Liver (tissue), 8 donors: ENCODE measurements at regions not wholly inside any gene's neighbourhood (a gene's known extent, or its start where the extent isn't known, plus 50 kb on each side); places are given as distances from the start of the nearest gene placed in this dataset.

Experiments used
- DNase-seq: peaks from one replicate; pipeline ENCODE4 v3.0.0-alpha.2; 2017; ENCODE audit warnings: low spot score
- H3K27ac ChIP-seq, 2 donors: one replicate each; pipeline ENCODE4 v1.7.0; 2013; ENCODE audit warnings: inconsistent platforms in 2 of 2, low read length in 2 of 2, control low read depth in 1 of 2, low read depth in 1 of 2, mild to moderate bottlenecking in 1 of 2
- H3K27me3 ChIP-seq, 4 donors: one replicate each; pipeline versions ENCODE4 v1.6.1 to v1.7.0; 2013; ENCODE audit warnings: low read length in 3 of 4, inconsistent platforms in 1 of 4, mild to moderate bottlenecking in 1 of 4, moderate library complexity in 1 of 4; ENCODE audit not compliant: control insufficient read depth in 4 of 4, insufficient read depth in 4 of 4
- H3K36me3 ChIP-seq, 4 donors: one replicate each; pipeline versions ENCODE4 v1.6.1 to v1.7.0; 2013; ENCODE audit warnings: low read length in 3 of 4, mild to moderate bottlenecking in 3 of 4, low read depth in 1 of 4, moderate library complexity in 1 of 4; ENCODE audit not compliant: control insufficient read depth in 4 of 4, insufficient read depth in 3 of 4
- H3K4me1 ChIP-seq, 4 donors: one replicate each; pipeline versions ENCODE4 v1.6.1 to v1.7.0; 2013; ENCODE audit warnings: low read length in 3 of 4, mild to moderate bottlenecking in 3 of 4, moderate library complexity in 1 of 4; ENCODE audit not compliant: control insufficient read depth in 4 of 4, insufficient read depth in 4 of 4
- H3K4me3 ChIP-seq, 3 donors: one replicate each; pipeline versions ENCODE4 v1.6.1 to v1.7.0; 2013; ENCODE audit warnings: low read length in 3 of 3, control low read depth in 1 of 3, low read depth in 1 of 3, mild to moderate bottlenecking in 1 of 3
- H3K9ac ChIP-seq, 2 donors: one replicate each; pipeline ENCODE4 v1.7.0; 2013; ENCODE audit warnings: low read length in 2 of 2, mild to moderate bottlenecking in 2 of 2, moderate library complexity in 2 of 2, control low read depth in 1 of 2, low read depth in 1 of 2
- H3K9me3 ChIP-seq, 4 donors: one replicate each; pipeline versions ENCODE4 v1.6.1 to v1.7.0; 2013; ENCODE audit warnings: low read length in 3 of 4; ENCODE audit not compliant: control insufficient read depth in 4 of 4
- ATF3 ChIP-seq: IDR thresholded peaks from 2 replicates; pipeline ENCODE4 v1.6.1; 2016; ENCODE audit warnings: antibody characterized with exemption
- CTCF ChIP-seq: fragments of 150-350 bp; IDR thresholded peaks from 2 replicates; pipeline ENCODE4 v1.5.1; 2017; ENCODE audit warnings: improper control_type of control experiment, low read depth, low read length; ENCODE audit not compliant: missing input control
- EGR1 ChIP-seq, 2 donors: IDR thresholded peaks; 2 replicates each; pipeline ENCODE4 v1.6.1; 2016 to 2018; ENCODE audit warnings: antibody characterized with exemption in 2 of 2, low read depth in 2 of 2
- FOXA1 ChIP-seq: IDR thresholded peaks from 2 replicates; pipeline ENCODE4 v1.6.1; 2016; ENCODE audit warnings: antibody characterized with exemption
- FOXA2 ChIP-seq: IDR thresholded peaks from 2 replicates; pipeline ENCODE4 v1.6.1; 2016; ENCODE audit warnings: antibody characterized with exemption
- GABPA ChIP-seq, 2 donors: IDR thresholded peaks in 1 of 2; conservative IDR thresholded peaks in 1 of 2; 2 replicates each; pipeline ENCODE4 v1.6.1; 2016; ENCODE audit warnings: antibody characterized with exemption in 2 of 2, mild to moderate bottlenecking in 1 of 2, moderate library complexity in 1 of 2
- HNF4A ChIP-seq, 2 donors: conservative IDR thresholded peaks; 2 replicates each; pipeline ENCODE4 v1.6.1; 2016; ENCODE audit warnings: antibody characterized with exemption in 2 of 2, mild to moderate bottlenecking in 2 of 2
- HNF4G ChIP-seq: IDR thresholded peaks from 2 replicates; pipeline ENCODE4 v1.6.1; 2016; ENCODE audit warnings: antibody characterized with exemption
- JUND ChIP-seq, 2 donors: IDR thresholded peaks; 2 replicates each; pipeline ENCODE4 v1.6.1; 2016; ENCODE audit warnings: antibody characterized with exemption in 2 of 2
- MAX ChIP-seq: IDR thresholded peaks from 2 replicates; pipeline ENCODE4 v1.6.1; 2016; ENCODE audit warnings: antibody characterized with exemption
- NR2F2 ChIP-seq: IDR thresholded peaks from 2 replicates; pipeline ENCODE4 v1.6.1; 2016; ENCODE audit warnings: antibody characterized with exemption
- REST ChIP-seq: IDR thresholded peaks from 2 replicates; pipeline ENCODE4 v1.6.1; 2016; ENCODE audit warnings: antibody characterized with exemption, mild to moderate bottlenecking
- RXRA ChIP-seq, 2 donors: IDR thresholded peaks; 2 replicates each; pipeline ENCODE4 v1.6.1; 2017 to 2018; ENCODE audit warnings: antibody characterized with exemption in 2 of 2, mild to moderate bottlenecking in 1 of 2
- SP1 ChIP-seq: IDR thresholded peaks from 2 replicates; pipeline ENCODE4 v1.6.1; 2018; ENCODE audit warnings: antibody characterized with exemption, mild to moderate bottlenecking
- TAF1 ChIP-seq: conservative IDR thresholded peaks from 2 replicates; pipeline ENCODE4 v1.6.1; 2016; ENCODE audit warnings: antibody characterized with exemption, mild to moderate bottlenecking
- YY1 ChIP-seq: IDR thresholded peaks from 2 replicates; pipeline ENCODE4 v1.6.1; 2016; ENCODE audit warnings: antibody characterized with exemption, mild to moderate bottlenecking
- ZBTB33 ChIP-seq: IDR thresholded peaks from 2 replicates; pipeline ENCODE4 v1.6.1; 2016; ENCODE audit warnings: antibody characterized with exemption
- WGBS: extraction: QIAGEN DNeasy Blood & Tissue Kit; methylation state at CpG from one replicate; pipeline ENCODE4 v1.1.7; 2013; 5-methylcytosine and 5-hydroxymethylcytosine counted together
- donor health status: healthy.
- donor health status: healthy.
- donor health status: healthy.
- donor health status: healthy.
- donor health status: healthy.

- TF ChIP-seq RXRA (IDR thresholded peaks at IDR 0.05) (no peak), CTCF (no peak), FOXA1 (no peak), MAX (no peak), NR2F2 (no peak), EGR1 (IDR thresholded peaks at IDR 0.05; ENCODE audit: low read depth in 2 of 2) (no peak), YY1 (no peak), GABPA (IDR thresholded peaks at IDR 0.05 in 1 of 2, conservative IDR thresholded peaks at IDR 0.05 in 1 of 2) (no peak), SP1 (no peak), FOXA2 (no peak), ATF3 (no peak), JUND (IDR thresholded peaks at IDR 0.05) (no peak), ZBTB33 (no peak), HNF4G (no peak)
- no peak for DNase-seq
- no peak overlapping the region for H3K9ac ChIP-seq
- H3K9me3 ChIP-seq: no peaks in the 10 kb centered on the region
- H3K27me3 ChIP-seq: peaks cover 0 to 8% (median 0%) of the 10 kb centered on the region in 4 donors
- 62% methylated on average over 4 of the region's 4 CpGs for WGBS
- H3K27ac ChIP-seq: no peak overlapping the region
- no peaks in the 10 kb centered on the region for H3K4me1 ChIP-seq
- no peaks in the 10 kb centered on the region for H3K36me3 ChIP-seq
- no peak overlapping the region for H3K4me3 ChIP-seq
Observed at GRCh38 chr21:35954066-35954465, 106.3 kb downstream of the SETD4 start.

GRCh38 chr21:35953597-35953996 lies 106.7 kb downstream of the SETD4 start:
- no peak for DNase-seq

More at GRCh38 chr21:35953597-35953996, 106.7 kb downstream of the SETD4 start:
- no peaks in the 10 kb centered on the region for H3K36me3 ChIP-seq
- peaks cover 0 to 8% (median 0%) of the 10 kb centered on the region in 4 donors for H3K27me3 ChIP-seq
- H3K4me1 ChIP-seq: no peaks in the 10 kb centered on the region
- no peaks in the 10 kb centered on the region for H3K9me3 ChIP-seq
- H3K27ac ChIP-seq: no peak overlapping the region
- no peak for TF ChIP-seq JUND (IDR thresholded peaks at IDR 0.05)
- no peak for TF ChIP-seq CTCF
- TF ChIP-seq EGR1 (IDR thresholded peaks at IDR 0.05; ENCODE audit: low read depth in 2 of 2): no peak
- peak; percentile 35 for TF ChIP-seq NR2F2
- no peak for TF ChIP-seq ZBTB33
- no peak for TF ChIP-seq FOXA1
- no peak for TF ChIP-seq MAX
- no peak for TF ChIP-seq RXRA (IDR thresholded peaks at IDR 0.05)
- peak; percentile 44 for TF ChIP-seq FOXA2
- TF ChIP-seq YY1: no peak
- no peak for TF ChIP-seq REST
- TF ChIP-seq HNF4A (conservative IDR thresholded peaks at IDR 0.05): no peak
- TF ChIP-seq TAF1: no peak
- no peak overlapping the region for H3K9ac ChIP-seq
- 24% methylated on average over 2 of the region's 2 CpGs for WGBS
- H3K4me3 ChIP-seq: no peak overlapping the region
